ENCODE measurements at regions not wholly inside any gene's neighbourhood (a gene's known extent, or its start where the extent isn't known, plus 50 kb on each side); places are given as distances from the start of the nearest gene placed in this dataset.
A peak's percentile ranks its signal among the peaks of the same experiment; 100 is the strongest.

- no peak for DNase-seq
These were observed 93.4 kb downstream of the TENT4A start for GRCh38 chr5:6806668-6807067.

GRCh38 chr5:6808462-6808861 lies 95.2 kb downstream of the TENT4A start:
- no peak for DNase-seq

- no peak for DNase-seq
These were observed 97.6 kb downstream of the TENT4A start for GRCh38 chr5:6810641-6811405.

GRCh38 chr5:6812091-6812490 lies 98.9 kb downstream of the TENT4A start:
- DNase-seq: no peak

- no peak for DNase-seq
These were observed 99.8 kb downstream of the TENT4A start for GRCh38 chr5:6812800-6813731.

GRCh38 chr5:6814816-6815215 lies 101.6 kb downstream of the TENT4A start:
- no peak for DNase-seq

GRCh38 chr5:6818594-6819511 lies 105.6 kb downstream of the TENT4A start:
- no peak for DNase-seq

- DNase-seq: no peak
These were observed 106.3 kb downstream of the TENT4A start for GRCh38 chr5:6819521-6819920.

GRCh38 chr5:6820851-6821479 lies 107.7 kb downstream of the TENT4A start:
- DNase-seq: peak; percentile 62

- no peak for DNase-seq
These were observed 108.8 kb downstream of the TENT4A start for GRCh38 chr5:6822068-6822467.

GRCh38 chr5:6822556-6823343 lies 109.5 kb downstream of the TENT4A start:
- no peak for DNase-seq

GRCh38 chr5:6823996-6824395 lies 110.8 kb downstream of the TENT4A start:
- DNase-seq: no peak

GRCh38 chr5:6825678-6826244 lies 112.5 kb downstream of the TENT4A start:
- DNase-seq: no peak

GRCh38 chr5:6826756-6827155 lies 113.5 kb downstream of the TENT4A start:
- no peak for DNase-seq

- no peak for DNase-seq
These were observed 114.4 kb downstream of the TENT4A start for GRCh38 chr5:6827526-6828219.

- DNase-seq: no peak
These were observed 116.0 kb downstream of the TENT4A start for GRCh38 chr5:6829150-6829784.

GRCh38 chr5:6830643-6831239 lies 117.5 kb downstream of the TENT4A start:
- no peak for DNase-seq

- no peak for DNase-seq
These were observed 118.7 kb downstream of the TENT4A start for GRCh38 chr5:6831678-6832671.

Data from NCI-H345 (cell line).